HG02759 (cell line): ENCODE measurements at regions not wholly inside any gene's neighbourhood (a gene's known extent, or its start where the extent isn't known, plus 50 kb on each side); places are given as distances from the start of the nearest gene placed in this dataset.
A peak's percentile ranks its signal among the peaks of the same experiment; 100 is the strongest.
"Not testable (repeated sequence)": the region's sequence is repeated elsewhere in the genome, so short reads cannot be mapped to it uniquely, and the experiment has no call there.

Source experiments
- ATAC-seq: cut with Tn5 transposase; IDR thresholded peaks from one replicate; pipeline ENCODE4 v1.9.1; 2021; ENCODE audit warnings: mild to moderate bottlenecking, moderate library complexity; ENCODE audit not compliant: unreplicated experiment

DNA sequence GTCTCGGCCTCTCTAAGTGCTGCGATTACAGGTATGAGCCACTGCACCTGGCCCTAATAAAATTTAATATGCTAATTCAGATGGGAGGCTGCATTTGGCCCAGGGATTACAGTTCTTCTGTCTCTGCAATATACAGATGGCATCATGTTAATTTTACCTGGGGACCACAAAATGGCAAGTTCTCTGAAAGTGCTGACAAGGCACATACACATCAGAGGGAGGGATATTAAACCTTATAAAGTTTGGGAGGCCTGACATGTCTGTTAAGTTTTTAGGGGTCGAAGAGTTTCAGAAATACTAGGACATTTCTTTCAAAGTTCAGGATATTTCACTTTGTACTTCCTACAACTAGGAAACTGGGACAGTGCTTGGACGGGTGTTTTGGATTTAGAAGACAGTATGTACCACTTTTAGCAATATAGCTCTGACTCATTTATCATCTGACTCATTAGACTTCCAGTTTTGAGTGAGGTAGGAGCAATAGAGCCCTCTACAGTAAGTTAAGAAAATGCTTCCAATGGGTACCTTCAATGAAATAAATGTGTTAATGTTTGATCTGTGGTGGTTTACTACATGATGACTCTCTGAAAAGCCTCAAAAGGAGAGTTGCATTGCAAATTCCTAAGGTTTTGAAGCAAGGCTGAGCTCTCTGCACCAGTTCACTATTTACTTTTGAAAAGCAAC lies 981.0 kb upstream of the HS3ST1 start:
- ATAC-seq = peak; percentile 37

DNA sequence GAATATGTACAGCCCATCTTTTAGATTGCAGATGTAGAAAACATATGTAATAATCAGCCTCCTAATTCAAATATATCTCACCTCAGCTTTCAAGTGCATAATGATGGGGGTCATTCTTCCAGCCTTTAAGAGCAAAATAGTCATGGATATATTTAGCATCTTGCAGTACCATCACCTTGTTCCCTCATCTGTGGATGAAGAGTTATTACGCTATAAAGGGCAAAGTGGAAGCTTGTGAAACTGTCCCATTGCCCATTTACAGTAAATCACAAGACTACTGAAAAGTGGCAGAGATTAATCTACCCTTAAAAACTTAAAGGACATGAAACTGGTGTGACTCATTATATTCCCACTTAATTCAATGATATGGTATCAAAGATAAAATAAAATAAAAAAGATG lies 979.7 kb upstream of the HS3ST1 start:
- ATAC-seq = no peak

GRCh38 chr4:12403175-12403574 lies 974.5 kb upstream of the HS3ST1 start:
- no peak for ATAC-seq

DNA sequence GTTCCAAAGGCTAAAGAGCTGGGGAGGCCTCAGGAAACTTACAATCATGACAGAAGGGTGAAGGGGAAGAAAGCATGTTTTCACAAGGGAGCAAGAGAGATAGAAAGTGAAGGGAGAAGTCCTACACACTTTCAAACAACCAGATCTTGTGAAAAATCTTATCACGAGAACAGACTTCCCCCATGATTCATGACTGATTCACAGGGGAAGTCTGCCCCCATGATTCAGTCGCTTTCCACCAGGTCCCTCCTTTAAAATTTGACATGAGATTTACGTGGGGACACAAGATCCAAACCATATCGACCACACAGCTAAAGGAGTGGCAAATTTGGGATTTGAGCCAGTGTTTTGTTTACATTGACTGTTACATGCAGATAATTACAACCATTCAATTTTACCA lies 971.1 kb upstream of the HS3ST1 start:
- ATAC-seq = no peak

DNA sequence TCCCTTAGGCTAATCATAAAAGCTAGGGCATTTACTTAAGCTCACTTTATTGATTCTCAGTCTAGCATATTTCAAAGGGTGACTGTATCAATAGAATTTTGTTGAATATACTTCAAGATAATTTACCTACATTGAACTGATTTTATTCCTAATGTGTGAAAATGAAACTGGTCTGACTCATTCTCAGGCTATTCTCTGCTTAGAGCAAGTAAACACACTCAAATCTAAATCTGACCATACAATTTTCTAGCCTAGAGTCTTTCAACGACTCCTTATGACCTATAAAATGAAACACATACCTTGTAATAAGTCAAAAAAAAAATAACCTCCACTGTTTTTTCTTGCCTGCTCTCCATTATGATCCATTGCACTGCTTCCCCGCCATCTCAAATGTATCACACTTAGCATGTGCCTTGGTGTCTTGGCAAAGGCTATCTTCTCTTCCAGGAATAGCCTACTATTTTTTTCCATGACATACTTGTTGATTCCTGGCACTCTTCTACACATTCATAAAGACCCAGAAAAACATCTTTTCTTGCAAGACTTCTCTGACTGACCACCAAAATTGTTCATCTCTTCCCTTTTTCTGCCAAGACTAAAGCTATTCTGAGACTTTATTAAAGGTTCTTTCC lies 965.1 kb upstream of the HS3ST1 start:
- no peak for ATAC-seq

- no peak for ATAC-seq
Measured at GRCh38 chr4:12389604-12390003, 960.9 kb upstream of the HS3ST1 start.

GRCh38 chr4:12382567-12382966 lies 953.9 kb upstream of the HS3ST1 start:
- no peak for ATAC-seq

GRCh38 chr4:12379191-12379590 lies 950.5 kb upstream of the HS3ST1 start:
- no peak for ATAC-seq

DNA sequence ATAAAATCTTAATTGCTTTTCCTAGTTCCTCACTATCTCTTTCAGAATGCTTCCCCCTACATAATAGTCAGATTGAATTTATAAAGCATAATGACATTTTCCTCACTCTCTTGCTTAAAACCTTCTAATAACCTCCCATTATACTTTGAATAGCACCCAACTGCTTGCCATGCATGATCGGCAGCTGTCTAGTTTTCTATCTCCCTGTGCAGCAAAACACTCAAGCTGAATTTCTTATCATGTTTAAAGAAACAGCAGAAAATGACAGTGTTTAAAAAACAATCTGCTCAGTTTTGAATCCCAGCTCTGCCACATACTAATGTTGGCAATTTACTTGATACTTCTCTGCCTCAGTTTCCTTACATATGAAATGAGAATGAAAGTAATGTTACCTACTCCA lies 947.1 kb upstream of the HS3ST1 start:
- no peak for ATAC-seq

DNA sequence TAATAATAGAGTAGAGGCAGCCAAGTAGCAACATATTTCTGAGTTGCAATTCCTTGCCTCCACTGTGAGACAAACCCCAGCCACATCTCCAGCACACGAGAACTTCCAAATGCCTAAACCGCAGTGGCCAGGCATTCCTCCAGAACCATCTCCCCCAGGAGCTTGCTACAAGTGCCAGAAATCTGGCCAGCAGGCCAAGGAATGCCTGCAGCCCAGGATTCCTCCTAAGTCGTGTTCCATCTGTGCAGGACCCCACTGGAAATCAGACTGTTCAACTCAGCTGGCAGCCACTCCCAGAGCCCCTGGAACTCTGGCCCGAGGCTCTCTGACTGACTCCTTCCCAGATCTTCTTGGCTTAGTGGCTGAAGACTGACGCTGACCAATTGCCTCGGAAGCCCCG lies 937.2 kb upstream of the HS3ST1 start:
- ATAC-seq = not testable (repeated sequence)

DNA sequence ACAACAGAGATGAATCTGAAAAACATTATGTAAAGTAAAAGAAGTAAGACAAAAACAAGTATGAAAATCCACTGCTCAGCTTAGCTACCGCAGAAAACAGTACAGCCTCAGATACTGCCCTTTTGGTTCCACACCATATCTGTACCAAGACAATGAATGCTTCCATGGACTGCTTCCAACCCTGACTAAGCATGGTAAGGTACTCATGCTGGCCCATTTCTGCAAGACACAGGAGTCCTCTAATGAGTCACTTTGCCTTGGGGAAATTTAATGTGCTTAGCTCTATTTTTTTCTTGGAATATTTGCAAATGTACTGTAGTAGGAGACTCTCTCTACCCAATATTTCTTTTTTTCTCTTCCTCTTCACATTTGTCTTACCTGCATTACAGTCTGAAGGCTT lies 931.7 kb upstream of the HS3ST1 start:
- ATAC-seq = no peak

DNA sequence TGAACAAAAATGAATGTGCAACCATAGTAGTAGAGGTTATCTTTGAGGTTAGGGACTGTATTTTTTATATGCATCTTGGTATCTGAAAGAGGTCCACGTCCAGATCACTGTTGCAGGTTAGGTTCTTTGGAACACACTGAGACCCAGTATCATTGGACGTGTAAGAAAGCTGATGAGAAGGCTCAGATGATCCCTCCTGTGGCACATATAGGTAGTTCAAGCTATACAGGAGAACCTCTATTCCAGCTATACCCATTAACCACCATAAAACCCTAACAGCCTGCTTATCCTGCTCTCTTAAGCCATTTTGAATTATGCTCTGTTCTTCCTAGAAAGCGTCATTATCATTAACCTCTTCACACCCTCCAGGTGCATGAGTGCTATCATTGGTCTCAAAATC lies 930.7 kb upstream of the HS3ST1 start:
- no peak for ATAC-seq

DNA sequence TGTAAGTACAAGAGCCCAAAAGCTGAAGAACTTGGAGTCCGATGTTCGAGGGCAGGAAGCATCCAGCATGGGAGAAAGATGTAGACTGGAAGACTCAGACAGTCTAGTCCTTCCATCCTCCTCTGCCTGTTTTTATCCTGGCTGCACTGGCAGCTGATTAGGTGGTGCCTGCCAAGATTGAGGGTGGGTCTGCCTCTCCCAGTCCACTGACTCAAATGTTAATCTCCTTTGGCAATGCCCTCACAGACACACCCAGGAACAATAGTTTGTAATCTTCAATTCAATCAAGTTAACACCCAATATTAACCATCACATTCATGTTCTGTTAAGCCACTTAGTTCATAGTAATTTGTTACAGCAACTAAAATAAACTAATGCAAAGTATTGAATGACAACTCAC lies 904.4 kb upstream of the HS3ST1 start:
- ATAC-seq = not testable (repeated sequence)

GRCh38 chr4:12324965-12325364 lies 896.3 kb upstream of the HS3ST1 start:
- no peak for ATAC-seq

GRCh38 chr4:12319765-12320164 lies 891.1 kb upstream of the HS3ST1 start:
- no peak for ATAC-seq

DNA sequence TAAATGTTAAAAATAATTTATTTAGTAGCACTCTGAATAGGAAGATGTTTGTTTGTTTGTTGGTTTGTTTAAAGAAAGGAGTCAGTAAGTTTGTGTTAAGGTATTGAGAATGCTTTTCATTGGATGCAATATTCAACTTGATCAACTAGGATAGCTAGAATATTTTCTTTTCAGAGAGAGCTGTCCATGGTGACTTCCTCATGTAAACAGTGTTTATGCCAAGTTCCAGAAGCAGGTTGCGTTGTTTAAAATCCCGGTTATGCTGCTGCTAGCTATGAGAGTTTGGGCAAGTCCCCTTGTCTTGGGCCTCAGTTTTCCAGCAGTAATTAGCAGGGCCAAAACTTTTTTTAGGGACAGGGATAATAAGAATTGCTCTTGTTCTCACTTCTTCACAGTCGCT lies 876.2 kb upstream of the HS3ST1 start:
- no peak for ATAC-seq

- no peak for ATAC-seq
Measured at GRCh38 chr4:12296366-12296765, 867.7 kb upstream of the HS3ST1 start.

GRCh38 chr4:12293906-12294525 lies 865.3 kb upstream of the HS3ST1 start:
- no peak for ATAC-seq

DNA sequence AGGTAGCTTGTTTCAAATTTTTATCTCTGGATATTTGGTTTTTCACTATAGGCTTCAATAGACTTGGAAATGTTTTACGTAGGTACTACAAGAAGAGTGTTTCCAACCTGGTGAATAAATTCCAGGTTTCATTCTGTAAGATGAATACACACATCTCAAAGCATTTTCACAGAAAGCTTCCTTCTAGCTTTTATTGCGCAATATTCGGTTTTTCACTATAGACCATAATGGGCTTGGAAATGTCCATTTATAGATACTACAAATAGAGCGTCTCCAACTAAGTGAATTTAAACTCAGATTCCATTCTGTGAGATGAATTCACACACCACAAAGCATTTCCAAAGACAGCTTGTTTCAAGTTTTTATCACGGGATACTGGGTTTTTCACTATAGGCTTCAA lies 857.7 kb upstream of the HS3ST1 start:
- no peak for ATAC-seq

DNA sequence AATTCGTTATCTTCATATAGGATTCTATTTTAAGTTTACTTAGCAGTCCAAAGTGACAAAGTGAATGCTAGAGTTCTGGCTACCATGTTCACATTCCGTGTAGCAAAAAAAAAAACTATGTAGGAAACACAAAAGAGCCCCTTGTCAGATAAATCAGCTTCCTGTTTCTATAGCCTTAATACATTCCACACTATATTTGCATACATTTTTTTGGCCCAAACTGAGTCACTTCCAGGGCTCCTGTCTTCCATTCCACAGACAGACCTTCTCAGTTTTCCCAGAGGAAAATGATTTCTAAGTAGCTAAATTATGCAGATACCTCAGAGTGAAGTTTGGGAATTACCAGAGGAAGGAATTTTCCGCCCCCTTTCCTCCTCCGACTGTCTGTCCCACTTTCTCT lies 841.9 kb upstream of the HS3ST1 start:
- ATAC-seq = no peak

DNA sequence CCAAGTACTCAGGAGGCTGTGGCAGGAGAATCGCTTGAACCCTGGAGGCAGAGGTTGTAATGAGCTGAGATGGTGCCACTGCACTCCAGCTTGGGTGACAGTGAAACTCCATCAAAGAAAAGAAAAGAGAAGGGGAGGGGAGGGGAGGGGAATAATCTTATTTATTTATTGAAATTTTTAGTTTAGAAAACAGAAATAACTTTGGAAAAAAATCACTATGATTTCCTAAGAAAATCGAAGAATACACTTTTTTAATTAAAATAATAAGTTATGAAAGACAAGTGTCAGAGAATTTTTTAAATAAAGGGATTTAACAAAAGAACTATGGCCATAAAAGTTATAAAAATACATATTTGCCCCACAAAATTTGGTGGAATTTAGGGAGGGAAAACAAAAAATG lies 836.9 kb upstream of the HS3ST1 start:
- ATAC-seq = no peak

DNA sequence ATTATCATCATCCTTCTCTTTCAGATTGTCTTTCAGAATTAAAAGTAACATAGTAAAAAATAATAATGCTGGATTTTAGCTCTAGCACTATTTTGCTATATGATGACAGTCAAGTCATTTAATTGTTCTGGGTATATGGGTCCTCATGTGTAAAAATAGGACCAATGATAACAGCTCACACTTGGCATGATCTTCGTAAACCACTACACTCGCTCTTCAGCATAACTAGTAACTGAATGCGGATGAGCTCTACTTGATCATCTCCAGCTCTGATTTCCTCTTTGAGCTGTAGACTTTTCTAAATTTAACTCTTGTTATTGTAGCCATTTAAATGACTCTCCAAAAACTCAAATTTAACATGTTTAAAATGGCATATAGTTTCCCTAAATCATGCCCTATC lies 831.8 kb upstream of the HS3ST1 start:
- ATAC-seq = no peak

GRCh38 chr4:12244973-12245372 lies 816.3 kb upstream of the HS3ST1 start:
- ATAC-seq = no peak
